GM23338 (cell line): ENCODE measurements at regions not wholly inside any gene's neighbourhood (a gene's known extent, or its start where the extent isn't known, plus 50 kb on each side); places are given as distances from the start of the nearest gene placed in this dataset.

Experiments used
- ATAC-seq: fragments of 200-7000 bp; cut with Tn5 transposase; 3 replicates; pipeline ENCODE4 v1.9.1; 2020
- DNase-seq: peaks from one replicate; pipeline ENCODE4 v3.0.0-alpha.2; 2015; ENCODE audit warnings: low spot score
- H2AFZ ChIP-seq: fragments of 200-600 bp; sonication (generic); 2 replicates; pipeline ENCODE4 v1.8.0; 2016; ENCODE audit warnings: antibody characterized with exemption, mild to moderate bottlenecking, moderate library complexity
- H3F3A ChIP-seq: fragments of 200-600 bp; sonication (generic); replicated peaks from 2 replicates; pipeline ENCODE4 v1.8.0; 2017; ENCODE audit warnings: antibody characterized with exemption, mixed run types, low read depth
- H3K27ac ChIP-seq: fragments of 200-600 bp; sonication (generic); 2 replicates; pipeline ENCODE4 v1.6.1; 2016; ENCODE audit warnings: low read depth
- H3K27me3 ChIP-seq: fragments of 200-600 bp; sonication (generic); 2 replicates; pipeline ENCODE4 v1.8.0; 2016; ENCODE audit warnings: mild to moderate bottlenecking, mixed run types, moderate library complexity; ENCODE audit not compliant: insufficient read depth
- H3K36me3 ChIP-seq: fragments of 200-600 bp; sonication (generic); 2 replicates; pipeline ENCODE4 v1.8.0; 2016; ENCODE audit warnings: mild to moderate bottlenecking; ENCODE audit not compliant: insufficient read depth
- H3K4me1 ChIP-seq: fragments of 200-600 bp; sonication (generic); 2 replicates; pipeline ENCODE4 v1.8.0; 2016; ENCODE audit warnings: mild to moderate bottlenecking, moderate library complexity; ENCODE audit not compliant: insufficient read depth
- H3K4me2 ChIP-seq: fragments of 200-600 bp; sonication (generic); 2 replicates; pipeline ENCODE4 v1.7.1; 2017; ENCODE audit warnings: mixed run types
- H3K4me3 ChIP-seq: fragments of 200-600 bp; sonication (generic); 2 replicates; pipeline ENCODE4 v1.6.1; 2016; ENCODE audit warnings: mixed run types
- H3K79me2 ChIP-seq: fragments of 200-600 bp; sonication (generic); replicated peaks from 2 replicates; pipeline ENCODE4 v1.8.0; 2017; ENCODE audit warnings: mild to moderate bottlenecking; ENCODE audit not compliant: insufficient read depth
- H3K9me2 ChIP-seq: fragments of 200-600 bp; sonication (generic); 2 replicates; pipeline ENCODE4 v1.8.0; 2017; ENCODE audit not compliant: insufficient read depth
- H4K20me1 ChIP-seq: fragments of 200-600 bp; sonication (generic); replicated peaks from 2 replicates; pipeline ENCODE4 v1.8.0; 2017; ENCODE audit warnings: mild to moderate bottlenecking; ENCODE audit not compliant: insufficient read depth
- H3K27ac Mint-ChIP-seq: 2 replicates; pipeline ENCODE4 v1.8.0; 2020; ENCODE audit warnings: inconsistent platforms, mild to moderate bottlenecking, moderate library complexity, mixed read lengths
- H3K27me3 Mint-ChIP-seq: 3 replicates; pipeline ENCODE4 v1.8.0; 2022; ENCODE audit warnings: low read depth, mild to moderate bottlenecking, moderate library complexity, mixed read lengths, inconsistent platforms; ENCODE audit not compliant: insufficient read depth, poor library complexity
- H3K36me3 Mint-ChIP-seq: 3 replicates; pipeline ENCODE4 v1.8.0; 2021; ENCODE audit warnings: low read depth, mild to moderate bottlenecking, inconsistent platforms, moderate library complexity, mixed read lengths
- H3K4me1 Mint-ChIP-seq: 3 replicates; pipeline ENCODE4 v1.8.0; 2020; ENCODE audit warnings: mild to moderate bottlenecking, inconsistent platforms, mixed read lengths
- H3K4me3 Mint-ChIP-seq: 3 replicates; pipeline ENCODE4 v1.8.0; 2021; ENCODE audit warnings: moderate library complexity, mild to moderate bottlenecking, inconsistent platforms, mixed read lengths
- H3K9me3 Mint-ChIP-seq: 3 replicates; pipeline ENCODE4 v1.8.0; 2020; ENCODE audit warnings: moderate library complexity, mild to moderate bottlenecking, inconsistent platforms, mixed read lengths
- CREB1 ChIP-seq: fragments of 250-450 bp; sonication (Bioruptor Pico); IDR thresholded peaks from 2 replicates; pipeline ENCODE4 v1.5.0; 2020; ENCODE audit warnings: low read depth, mild to moderate bottlenecking, moderate library complexity
- ETS1 ChIP-seq: IDR thresholded peaks from 2 replicates; pipeline ENCODE4 v1.6.1; 2016; ENCODE audit warnings: antibody characterized with exemption
- EZH2 ChIP-seq: fragments of 200-600 bp; sonication (generic); IDR thresholded peaks from one replicate; pipeline ENCODE4 v1.8.0; 2017; ENCODE audit warnings: antibody characterized with exemption, mild to moderate bottlenecking, low read depth; ENCODE audit not compliant: unreplicated experiment
- EZH2phosphoT487 ChIP-seq: fragments of 200-600 bp; sonication (generic); IDR thresholded peaks from one replicate; pipeline ENCODE4 v1.8.1; 2018; ENCODE audit warnings: antibody characterized with exemption; ENCODE audit not compliant: unreplicated experiment
- JUNB ChIP-seq: IDR thresholded peaks from one replicate; pipeline ENCODE4 v1.6.1; 2016; ENCODE audit warnings: antibody characterized with exemption; ENCODE audit not compliant: unreplicated experiment
- NANOG ChIP-seq: IDR thresholded peaks from 2 replicates; pipeline ENCODE4 v1.6.1; 2016; ENCODE audit warnings: antibody characterized with exemption, borderline replicate concordance
- POLR2AphosphoS5 ChIP-seq: IDR thresholded peaks from 2 replicates; pipeline ENCODE4 v1.6.1; 2016; ENCODE audit warnings: antibody characterized with exemption, low read depth
- REST ChIP-seq: IDR thresholded peaks from one replicate; pipeline ENCODE4 v1.6.1; 2018; ENCODE audit warnings: antibody characterized with exemption; ENCODE audit not compliant: unreplicated experiment
- ZNF462 ChIP-seq: fragments of 250-450 bp; sonication (Bioruptor Pico); IDR thresholded peaks from 2 replicates; pipeline ENCODE4 v1.5.0; 2020; ENCODE audit warnings: mild to moderate bottlenecking, moderate library complexity

GRCh38 chr4:158964728-158965124 is 138.2 kb upstream of the RAPGEF2 start (continued):
- TF ChIP-seq JUNB: no peak
- no peak for TF ChIP-seq EZH2phosphoT487
- no peak for TF ChIP-seq EZH2
- TF ChIP-seq POLR2AphosphoS5: no peak
- no peak for TF ChIP-seq NANOG
- TF ChIP-seq ZNF462 (CRISPR knock-in tag): no peak

GRCh38 chr4:158965226-158965625 is 137.7 kb upstream of the RAPGEF2 start:
- Mint-ChIP-seq H3K9me3 (no peaks in the 10 kb centered on the region), H3K36me3 (no peaks in the 10 kb centered on the region), H3K4me1 (peaks cover 46% of the 10 kb centered on the region), H3K27me3 (no peaks in the 10 kb centered on the region), H3K27ac (no peak overlapping the region), H3K4me3 (no peak overlapping the region)
- no peak overlapping the region for H3K4me2 ChIP-seq
- ATAC-seq (no peak), DNase-seq (no peak)
- H3F3A ChIP-seq: no peaks in the 10 kb centered on the region
- H3K27me3 ChIP-seq: no peaks in the 10 kb centered on the region
- peak overlapping the region; percentile 1; the same call in 1 of the 2 replicates for H3K27ac ChIP-seq
- peaks cover 30% of the 10 kb centered on the region for H3K4me1 ChIP-seq
- H3K36me3 ChIP-seq: no peaks in the 10 kb centered on the region
- no peaks in the 10 kb centered on the region for H4K20me1 ChIP-seq
- H3K4me3 ChIP-seq: no peak overlapping the region
- no peak overlapping the region for H2AFZ ChIP-seq
- no peaks in the 10 kb centered on the region for H3K9me2 ChIP-seq
- no peaks in the 10 kb centered on the region for H3K79me2 ChIP-seq
- TF ChIP-seq EZH2: no peak
- no peak for TF ChIP-seq REST
- no peak for TF ChIP-seq ETS1
- no peak for TF ChIP-seq CREB1 (CRISPR knock-in tag)
- TF ChIP-seq JUNB: no peak
